HG02588 (cell line): ENCODE measurements at regions not wholly inside any gene's neighbourhood (a gene's known extent, or its start where the extent isn't known, plus 50 kb on each side); places are given as distances from the start of the nearest gene placed in this dataset.
"Not testable (repeated sequence)": the region's sequence is repeated elsewhere in the genome, so short reads cannot be mapped to it uniquely, and the experiment has no call there.

Experiments
- ATAC-seq: cut with Tn5 transposase; IDR thresholded peaks from one replicate; pipeline ENCODE4 v1.9.1; 2021; ENCODE audit warnings: mild to moderate bottlenecking, moderate library complexity; ENCODE audit not compliant: unreplicated experiment

- ATAC-seq = no peak
Measured at GRCh38 chr3:181610083-181610972, 101.4 kb upstream of the SOX2 start.

- no peak for ATAC-seq
Measured at GRCh38 chr3:181609030-181609767, 102.5 kb upstream of the SOX2 start.

DNA sequence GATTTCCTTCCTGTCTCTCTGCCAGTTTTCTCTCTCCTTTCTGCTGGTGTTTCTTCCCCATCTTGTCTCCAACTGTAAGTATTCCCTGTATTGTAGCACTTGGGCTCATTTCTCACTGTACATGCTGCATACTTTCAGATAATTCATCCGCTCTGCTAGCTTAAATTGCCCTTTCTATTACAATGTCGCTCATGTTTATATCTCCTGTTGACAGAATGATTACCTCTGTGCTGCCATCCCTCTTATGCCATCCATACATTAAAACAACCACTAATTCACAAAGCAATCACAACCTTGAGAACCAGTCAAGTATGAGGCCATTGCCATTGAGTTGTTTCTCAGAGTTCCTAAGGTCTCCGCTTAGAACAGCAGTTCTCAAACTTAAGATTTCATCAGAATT is 107.5 kb upstream of the SOX2 start:
- ATAC-seq = no peak

DNA sequence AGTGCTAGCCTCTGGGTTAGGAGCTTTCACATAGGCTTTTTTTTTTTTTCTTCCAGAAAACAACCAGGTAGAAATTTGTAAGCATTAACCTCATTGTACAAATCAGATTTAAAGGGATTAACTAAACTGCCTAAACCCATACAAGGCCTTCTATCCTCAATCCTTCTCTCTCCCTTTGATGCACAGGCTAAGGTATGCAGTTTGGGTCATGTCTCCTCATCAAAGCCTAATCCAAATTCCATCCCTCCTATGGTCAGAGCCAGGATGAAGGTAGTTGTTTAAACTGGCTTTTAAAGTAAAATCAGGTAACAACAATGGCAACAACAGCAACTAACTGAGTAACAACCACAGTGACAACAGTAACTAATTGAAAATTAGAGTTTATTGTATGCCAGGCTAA is 115.6 kb upstream of the SOX2 start:
- ATAC-seq = no peak

GRCh38 chr3:181590939-181591338 is 120.8 kb upstream of the SOX2 start:
- not testable (repeated sequence) for ATAC-seq

DNA sequence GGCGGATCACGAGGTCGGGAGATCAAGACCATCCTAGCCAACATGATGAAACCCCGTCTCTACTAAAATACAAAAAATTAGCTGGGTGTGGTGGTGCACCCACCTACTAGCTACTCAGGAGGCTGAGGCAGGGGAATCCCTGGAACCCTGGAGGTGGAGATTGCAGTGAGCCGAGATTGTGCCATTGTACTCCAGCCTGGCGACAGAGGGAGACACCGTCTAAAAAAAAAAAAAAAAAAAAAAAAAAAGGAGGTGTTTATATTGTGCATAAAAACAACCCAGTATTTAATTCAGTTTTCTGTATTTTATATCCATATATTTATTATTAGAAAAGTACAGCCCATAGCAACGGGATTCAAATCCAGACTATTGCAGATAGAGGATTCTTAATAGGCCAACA is 129.1 kb upstream of the SOX2 start:
- ATAC-seq = no peak

- ATAC-seq = no peak
Measured at GRCh38 chr3:181581656-181582055, 130.1 kb upstream of the SOX2 start.

GRCh38 chr3:181578743-181579142 is 133.0 kb upstream of the SOX2 start:
- no peak for ATAC-seq

- ATAC-seq = no peak
Measured at GRCh38 chr3:181572432-181572831, 139.3 kb upstream of the SOX2 start.

- no peak for ATAC-seq
Measured at GRCh38 chr3:181570472-181570871, 141.3 kb upstream of the SOX2 start.

GRCh38 chr3:181569356-181569940 is 142.3 kb upstream of the SOX2 start:
- ATAC-seq = no peak

- ATAC-seq = no peak
Measured at GRCh38 chr3:181568693-181569092, 143.0 kb upstream of the SOX2 start.

DNA sequence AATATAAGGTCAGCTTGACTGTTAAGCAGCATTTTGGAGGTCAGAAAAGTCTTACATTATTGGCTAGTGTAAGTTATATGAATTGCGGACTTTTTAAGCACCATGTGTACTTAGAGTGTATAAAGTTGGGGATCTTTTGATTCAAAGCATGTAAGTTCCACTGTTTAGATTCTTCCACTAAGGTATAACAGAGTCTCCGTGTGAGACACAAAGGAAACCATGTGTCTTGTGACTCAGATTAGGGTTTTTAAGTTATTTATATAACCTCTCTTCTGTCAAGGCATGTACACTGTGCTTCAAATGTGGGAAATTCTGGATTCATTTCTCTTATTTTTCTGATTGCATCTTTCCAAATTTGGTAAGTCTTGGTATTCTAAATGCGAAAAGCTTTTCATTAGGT is 143.5 kb upstream of the SOX2 start:
- ATAC-seq = no peak

GRCh38 chr3:181567311-181568075 is 144.2 kb upstream of the SOX2 start:
- no peak for ATAC-seq

GRCh38 chr3:181565416-181565815 is 146.3 kb upstream of the SOX2 start:
- no peak for ATAC-seq

DNA sequence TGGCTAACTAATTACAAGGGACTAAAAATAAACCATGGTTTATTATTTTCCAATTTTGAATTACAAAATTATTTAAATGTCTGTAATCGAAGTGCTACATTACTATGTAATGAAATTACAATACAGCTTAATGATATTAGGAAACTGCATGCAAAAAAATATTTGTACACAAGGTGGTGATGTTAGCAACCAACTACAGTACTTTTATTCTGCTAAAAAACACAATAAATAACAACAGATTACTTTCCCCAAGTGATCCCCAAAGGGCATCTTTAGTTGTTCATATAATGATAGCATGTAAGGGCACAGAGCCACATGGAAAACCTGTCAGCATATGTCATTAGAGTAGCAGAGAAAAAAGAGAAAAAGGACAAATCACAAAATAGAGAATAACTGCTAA is 147.5 kb upstream of the SOX2 start:
- ATAC-seq = no peak

- no peak for ATAC-seq
Measured at GRCh38 chr3:181561139-181562031, 150.3 kb upstream of the SOX2 start.

- ATAC-seq = no peak
Measured at GRCh38 chr3:181558870-181559269, 152.9 kb upstream of the SOX2 start.

- ATAC-seq = no peak
Measured at GRCh38 chr3:181555681-181556080, 156.0 kb upstream of the SOX2 start.

DNA sequence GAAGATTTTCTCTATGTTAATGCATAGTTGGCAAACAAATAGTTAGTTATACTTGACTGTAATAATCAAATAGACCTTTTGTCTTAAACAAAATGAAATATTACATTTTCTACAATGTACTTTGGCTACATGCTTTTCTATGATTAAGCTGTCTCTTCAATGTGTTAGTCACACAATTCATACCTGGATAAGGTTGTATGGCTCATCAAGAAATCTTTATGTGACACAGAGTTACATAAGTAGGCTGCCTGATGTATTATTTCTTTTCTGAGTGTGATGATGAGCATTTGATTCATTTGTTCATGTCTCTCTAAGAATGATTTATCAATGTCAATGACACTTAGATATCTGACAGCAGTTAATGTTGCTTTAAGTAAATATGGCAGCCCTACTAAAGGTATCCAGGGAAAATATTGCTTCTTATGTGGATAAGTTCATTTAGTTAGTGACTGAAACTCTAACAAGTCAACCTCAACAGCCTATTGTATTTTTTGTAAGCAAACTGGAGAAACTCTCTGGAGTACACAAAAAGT is 157.4 kb upstream of the SOX2 start:
- ATAC-seq = no peak
